T-helper 2 cell treated with Interferon-gamma antibody and Interleukin-4, amounts not matched to agents 100 ng/mL and 5 ng/mL, for 36 hours (primary cell): ENCODE measurements at regions not wholly inside any gene's neighbourhood (a gene's known extent, or its start where the extent isn't known, plus 50 kb on each side); places are given as distances from the start of the nearest gene placed in this dataset.

Experiments used
- intact Hi-C: fragments of 100-400 bp; cut with micrococcal nuclease; formaldehyde crosslinking; loops from one replicate; pipeline ENCODE4 v1.15.1; 2023

GRCh38 chr5:174189654-174190541, 144.4 kb downstream of the NSG2 start:
- intact Hi-C loops, result no loop called here

DNA sequence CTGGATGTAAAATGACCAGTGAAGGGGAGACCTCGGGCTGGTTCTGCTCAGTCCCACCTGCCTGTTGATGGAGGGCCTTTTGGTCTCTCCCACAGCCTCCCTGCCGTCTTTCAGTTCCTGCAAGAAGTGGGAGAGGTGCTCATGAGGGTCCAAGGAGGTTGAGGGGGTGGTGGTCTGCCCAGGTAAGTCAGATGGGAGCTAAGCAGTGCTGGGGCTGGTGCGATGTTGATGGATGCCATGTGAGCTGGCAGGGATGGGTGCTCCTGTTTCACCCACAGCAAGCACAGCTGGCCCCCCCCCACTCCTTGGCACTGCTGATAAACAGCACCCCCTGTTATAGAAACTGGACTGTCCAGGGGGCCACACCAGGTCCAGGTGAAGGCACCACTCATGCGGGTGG, 145.6 kb downstream of the NSG2 start:
- intact Hi-C loops, result no loop called here

- intact Hi-C loops, result no loop called here
Measured at GRCh38 chr5:174191850-174192655, 146.5 kb downstream of the NSG2 start.

DNA sequence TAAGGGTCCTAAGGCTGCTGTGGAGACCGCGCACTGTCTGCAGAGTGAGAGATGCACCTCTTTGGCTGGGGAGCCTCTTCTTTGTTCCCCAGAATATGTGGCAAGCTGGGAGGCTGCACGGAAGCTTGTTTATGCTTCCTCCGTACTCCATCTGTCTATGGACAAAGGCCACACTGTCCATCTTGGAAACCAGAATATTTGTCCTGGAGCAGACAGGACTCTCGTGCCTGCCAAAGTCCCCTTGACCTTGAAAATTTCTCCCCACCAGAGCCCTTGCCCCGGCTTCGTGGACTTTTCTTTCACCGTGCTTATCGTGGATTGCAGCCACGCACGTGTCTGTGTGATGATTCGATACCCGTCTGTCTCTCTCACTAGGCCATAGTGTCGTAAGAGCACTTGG, 147.4 kb downstream of the NSG2 start:
- intact Hi-C loops, result no loop called here

GRCh38 chr5:174195517-174195916, 150.0 kb downstream of the NSG2 start:
- intact Hi-C loops, result no loop called here

GRCh38 chr5:174197929-174198328, 152.4 kb downstream of the NSG2 start:
- intact Hi-C loops, result no loop called here

DNA sequence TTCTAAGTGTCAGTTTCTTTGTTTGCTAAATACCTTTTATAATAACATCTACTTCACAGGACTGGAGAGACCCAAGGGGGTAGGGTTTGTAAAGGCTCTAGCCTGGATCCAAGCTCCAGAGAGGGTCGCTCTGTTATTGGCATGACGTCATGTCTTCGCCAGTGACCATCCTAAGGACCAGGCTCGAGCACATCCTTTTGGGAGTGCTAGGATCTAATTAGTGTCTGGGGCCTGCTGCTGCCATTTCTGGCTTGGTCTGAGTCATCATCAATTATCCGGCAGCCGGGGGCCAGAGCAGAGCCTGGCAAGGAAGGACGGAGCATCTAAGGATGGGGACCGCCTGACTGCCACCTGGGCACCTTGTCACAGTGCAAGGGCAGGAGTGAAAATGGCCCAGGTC, 153.0 kb downstream of the NSG2 start:
- intact Hi-C loops, result no loop called here

GRCh38 chr5:174202996-174203395, 157.5 kb downstream of the NSG2 start:
- intact Hi-C loops, result no loop called here

- intact Hi-C loops, result no loop called here
Measured at GRCh38 chr5:174204535-174205313, 159.2 kb downstream of the NSG2 start.

GRCh38 chr5:174205939-174206338, 160.4 kb downstream of the NSG2 start:
- intact Hi-C loops, result no loop called here

- intact Hi-C loops, result no loop called here
Measured at GRCh38 chr5:174210596-174211276, 165.2 kb downstream of the NSG2 start.

- intact Hi-C loops, result no loop called here
Measured at GRCh38 chr5:174211277-174211626, 165.7 kb downstream of the NSG2 start.

DNA sequence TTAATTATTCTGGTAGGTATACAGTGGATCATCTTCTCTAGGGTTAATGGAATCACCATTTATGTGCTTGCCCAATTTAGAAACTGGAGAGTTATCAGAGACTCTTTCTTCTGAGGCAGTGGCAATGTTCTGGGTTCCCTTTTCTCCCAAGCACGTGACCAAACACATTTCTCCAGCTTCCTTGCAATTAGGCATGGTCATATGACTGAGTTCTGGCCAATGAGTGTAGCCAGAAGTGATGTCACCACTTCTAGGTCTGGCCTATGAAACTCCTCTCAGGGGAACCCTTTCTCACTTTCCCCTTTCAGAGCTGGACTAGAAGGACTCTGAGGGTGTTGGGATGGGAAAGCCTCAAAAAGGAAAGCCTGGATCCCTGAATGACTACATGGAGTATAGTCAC, 172.0 kb downstream of the NSG2 start:
- intact Hi-C loops, result no loop called here

GRCh38 chr5:174218162-174218561, 172.7 kb downstream of the NSG2 start:
- intact Hi-C loops, result no loop called here

GRCh38 chr5:174220417-174220816, 174.9 kb downstream of the NSG2 start:
- intact Hi-C loops, result no loop called here

DNA sequence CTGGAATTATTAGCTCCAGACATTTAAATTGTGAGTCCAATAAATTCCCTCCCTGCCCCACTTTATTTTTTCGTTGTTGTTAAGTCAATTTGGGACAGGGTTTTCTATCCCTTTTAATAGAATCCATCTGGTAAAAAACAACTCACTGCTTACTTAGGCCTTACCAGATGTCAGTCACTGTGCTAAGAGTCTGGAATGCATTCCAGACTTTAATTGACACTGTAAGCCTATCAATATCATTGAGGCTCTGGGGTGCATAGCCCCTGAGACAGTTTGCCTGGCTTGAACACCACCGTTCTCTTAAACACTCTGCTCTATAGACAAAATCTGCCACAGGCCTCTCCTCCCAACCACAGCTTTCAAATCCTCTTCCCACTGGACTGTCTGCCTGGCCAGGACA, 175.9 kb downstream of the NSG2 start:
- intact Hi-C loops, result no loop called here

GRCh38 chr5:174221946-174222345, 176.4 kb downstream of the NSG2 start:
- intact Hi-C loops, result no loop called here

- intact Hi-C loops, result no loop called here
Measured at GRCh38 chr5:174222891-174223290, 177.4 kb downstream of the NSG2 start.

DNA sequence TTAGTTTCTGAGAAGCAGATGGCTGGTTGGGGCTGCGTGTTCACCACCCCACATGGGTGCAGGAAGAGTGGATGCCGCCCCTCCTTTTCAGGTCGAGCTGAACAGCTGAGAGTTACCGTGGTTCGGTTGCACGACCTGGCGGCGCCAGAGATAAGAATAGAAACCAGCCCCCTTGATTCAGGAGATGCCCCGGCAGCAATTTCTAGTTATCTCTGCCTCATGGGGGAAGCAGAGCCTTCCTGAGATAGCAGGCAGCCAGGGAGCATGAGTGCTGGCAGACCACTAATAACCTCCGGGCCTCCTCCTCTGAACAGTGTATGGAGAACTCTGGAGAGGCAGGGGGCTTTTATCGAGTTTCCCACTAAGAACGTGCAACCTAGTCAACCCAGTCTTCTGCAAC, 177.8 kb downstream of the NSG2 start:
- intact Hi-C loops, result no loop called here

GRCh38 chr5:174229068-174229467, 183.6 kb downstream of the NSG2 start:
- intact Hi-C loops, result no loop called here
